Osteoblast (primary cell): ENCODE measurements at regions not wholly inside any gene's neighbourhood (a gene's known extent, or its start where the extent isn't known, plus 50 kb on each side); places are given as distances from the start of the nearest gene placed in this dataset.
A peak's percentile ranks its signal among the peaks of the same experiment; 100 is the strongest.

Experiments
- DNase-seq: peaks from one replicate; pipeline ENCODE4 v3.0.0; 2011; ENCODE audit warnings: low spot score, mixed read lengths; ENCODE audit not compliant: insufficient read length; ENCODE audit errors: missing footprints
- H2AFZ ChIP-seq: 2 replicates; pipeline ENCODE4 v1.6.0; 2011; ENCODE audit warnings: mild to moderate bottlenecking, low read length
- H3K27ac ChIP-seq: 2 replicates; pipeline ENCODE4 v1.5.1; 2011; ENCODE audit warnings: mild to moderate bottlenecking, low read depth, low read length, moderate library complexity
- H3K27me3 ChIP-seq: 2 replicates; pipeline ENCODE4 v1.6.0; 2012; ENCODE audit warnings: mild to moderate bottlenecking, control low read depth, inconsistent platforms, low read length, moderate library complexity; ENCODE audit not compliant: insufficient read depth
- H3K36me3 ChIP-seq: 2 replicates; pipeline ENCODE4 v1.5.1; 2011; ENCODE audit warnings: mild to moderate bottlenecking, low read length, control low read depth, moderate library complexity; ENCODE audit not compliant: insufficient read depth
- H3K4me1 ChIP-seq: 2 replicates; pipeline ENCODE4 v1.5.1; 2011; ENCODE audit warnings: mild to moderate bottlenecking, low read length, control low read depth, moderate library complexity; ENCODE audit not compliant: insufficient read depth
- H3K4me2 ChIP-seq: 2 replicates; pipeline ENCODE4 v1.6.0; 2011; ENCODE audit warnings: mild to moderate bottlenecking, low read length; ENCODE audit not compliant: insufficient read depth
- H3K4me3 ChIP-seq: fragments of 200-600 bp; sonication (generic); 3 replicates; pipeline ENCODE4 v1.5.1; 2012; ENCODE audit warnings: mild to moderate bottlenecking, low read length, inconsistent platforms; ENCODE audit not compliant: insufficient read depth
- H3K79me2 ChIP-seq: 2 replicates; pipeline ENCODE4 v1.6.0; 2012; ENCODE audit warnings: mild to moderate bottlenecking, low read length, control low read depth, inconsistent platforms; ENCODE audit not compliant: insufficient read depth
- H3K9me3 ChIP-seq: 2 replicates; pipeline ENCODE4 v1.5.1; 2011; ENCODE audit warnings: low read depth, low read length, control low read depth
- H4K20me1 ChIP-seq: 2 replicates; pipeline ENCODE4 v1.6.0; 2012; ENCODE audit warnings: mild to moderate bottlenecking, low read length, control low read depth; ENCODE audit not compliant: insufficient read depth
- CTCF ChIP-seq: IDR thresholded peaks from 2 replicates; pipeline ENCODE4 v1.5.1; 2011; ENCODE audit warnings: mild to moderate bottlenecking, low read depth, low read length, moderate library complexity; ENCODE audit errors: extremely low read depth

GRCh38 chr2:67626656-67627055 is 229.5 kb downstream of the ETAA1 start:
- H3K36me3 ChIP-seq = no peaks in the 10 kb centered on the region
- no peaks in the 10 kb centered on the region for H4K20me1 ChIP-seq
- H2AFZ ChIP-seq = no peak overlapping the region
- no peak for DNase-seq
- peak overlapping the region; percentile 33 for H3K27ac ChIP-seq
- H3K4me2 ChIP-seq = no peak overlapping the region
- no peaks in the 10 kb centered on the region for H3K4me1 ChIP-seq
- H3K79me2 ChIP-seq = no peaks in the 10 kb centered on the region
- H3K9me3 ChIP-seq = no peaks in the 10 kb centered on the region
- no peak overlapping the region for H3K4me3 ChIP-seq
- no peak for TF ChIP-seq CTCF
- H3K27me3 ChIP-seq = no peaks in the 10 kb centered on the region

GRCh38 chr2:67627456-67628207 is 230.5 kb downstream of the ETAA1 start:
- Histone ChIP-seq H3K79me2 (no peaks in the 10 kb centered on the region), H3K4me3 (no peak overlapping the region), H2AFZ (no peak overlapping the region), H3K27ac (no peak overlapping the region), H3K36me3 (no peaks in the 10 kb centered on the region), H3K9me3 (no peaks in the 10 kb centered on the region), H3K4me1 (no peaks in the 10 kb centered on the region), H3K27me3 (no peaks in the 10 kb centered on the region), H4K20me1 (no peaks in the 10 kb centered on the region), H3K4me2 (no peak overlapping the region)
- TF ChIP-seq CTCF = no peak
- DNase-seq = no peak

- Histone ChIP-seq H3K4me2 (no peak overlapping the region), H3K36me3 (no peaks in the 10 kb centered on the region), H2AFZ (no peak overlapping the region), H3K4me1 (no peaks in the 10 kb centered on the region), H3K4me3 (no peak overlapping the region), H4K20me1 (no peaks in the 10 kb centered on the region), H3K79me2 (no peaks in the 10 kb centered on the region), H3K9me3 (no peaks in the 10 kb centered on the region), H3K27me3 (no peaks in the 10 kb centered on the region), H3K27ac (no peak overlapping the region)
- DNase-seq = no peak
- no peak for TF ChIP-seq CTCF
These were observed 231.8 kb downstream of the ETAA1 start for GRCh38 chr2:67628892-67629291.

GRCh38 chr2:67631483-67631882 is 234.3 kb downstream of the ETAA1 start:
- Histone ChIP-seq H3K4me3 (no peak overlapping the region), H3K79me2 (no peaks in the 10 kb centered on the region), H2AFZ (no peak overlapping the region), H4K20me1 (no peaks in the 10 kb centered on the region), H3K27me3 (no peaks in the 10 kb centered on the region), H3K4me2 (no peak overlapping the region), H3K27ac (no peak overlapping the region), H3K36me3 (no peaks in the 10 kb centered on the region), H3K4me1 (no peaks in the 10 kb centered on the region), H3K9me3 (no peaks in the 10 kb centered on the region)
- no peak for DNase-seq
- no peak for TF ChIP-seq CTCF
